HG02759 (cell line): ENCODE measurements at regions not wholly inside any gene's neighbourhood (a gene's known extent, or its start where the extent isn't known, plus 50 kb on each side); places are given as distances from the start of the nearest gene placed in this dataset.

Experiments used
- ATAC-seq: cut with Tn5 transposase; IDR thresholded peaks from one replicate; pipeline ENCODE4 v1.9.1; 2021; ENCODE audit warnings: mild to moderate bottlenecking, moderate library complexity; ENCODE audit not compliant: unreplicated experiment

DNA sequence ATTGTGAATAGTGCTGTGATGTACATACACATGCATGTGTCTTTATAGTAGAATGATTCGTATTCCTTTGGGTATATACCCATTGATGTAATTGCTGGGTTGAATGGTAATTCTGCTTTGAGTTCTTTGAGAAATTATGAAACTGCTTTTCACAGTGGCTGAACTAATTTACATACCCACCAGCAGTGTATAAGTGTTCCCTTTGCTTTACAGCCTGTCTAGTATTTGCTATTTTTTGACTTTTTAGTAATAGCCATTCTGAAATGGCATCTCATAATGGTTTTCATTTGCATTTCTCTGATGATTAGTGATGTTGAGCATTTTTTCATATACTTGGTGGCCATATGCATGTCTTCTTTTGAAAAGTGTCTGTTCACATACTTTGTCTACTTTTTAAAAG lies 54.5 kb upstream of the FAM78B start:
- ATAC-seq, result no peak

DNA sequence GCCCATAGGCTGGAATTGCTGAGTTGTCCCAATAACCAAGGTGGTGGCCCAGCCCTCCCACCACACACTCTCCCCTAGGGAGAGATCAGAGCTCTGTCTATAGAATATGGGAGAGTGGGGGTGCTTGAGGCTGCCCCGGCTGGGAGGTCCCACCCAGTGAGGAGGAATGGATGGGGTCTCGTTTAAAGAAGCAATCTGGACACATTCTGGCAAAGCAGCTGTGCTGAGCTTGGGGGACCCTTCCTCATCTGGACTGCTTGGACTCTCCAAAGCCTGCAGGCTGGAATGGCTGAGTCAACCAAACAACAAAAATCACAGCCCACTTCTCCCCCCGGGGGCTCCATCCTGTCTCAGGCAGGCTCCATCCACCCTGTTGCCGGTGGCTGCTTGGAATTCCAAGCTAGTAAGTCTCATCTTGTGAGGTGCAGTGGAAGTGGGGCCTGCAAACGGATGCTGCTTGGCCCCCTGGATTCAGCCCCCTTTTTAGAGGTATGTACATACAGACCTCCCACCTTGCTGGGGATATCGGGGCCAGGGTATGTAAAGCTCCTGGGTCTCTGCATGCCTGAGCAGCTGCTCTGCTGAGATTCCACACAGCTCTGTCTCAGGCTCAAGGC lies 67.1 kb upstream of the FAM78B start:
- ATAC-seq, result no peak

DNA sequence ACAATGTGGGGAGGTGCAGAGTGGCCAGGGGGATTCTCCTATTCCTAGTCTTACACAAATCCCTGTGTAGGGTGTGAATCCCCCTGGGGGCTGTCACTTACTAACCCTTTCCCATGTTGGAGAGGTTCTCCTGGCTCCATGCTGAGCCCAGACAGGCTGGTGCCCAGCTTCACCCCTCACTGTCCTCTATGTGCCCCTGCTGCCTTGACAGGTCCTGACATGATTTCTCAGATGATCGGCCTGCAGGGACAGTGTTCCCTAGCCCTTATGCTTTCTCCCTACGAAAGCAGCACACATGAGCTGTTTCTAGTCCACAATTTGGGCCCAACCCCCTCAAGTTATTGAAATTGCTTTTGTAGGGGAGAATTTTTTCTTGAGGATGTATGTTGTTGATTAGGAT lies 68.9 kb upstream of the FAM78B start:
- no peak for ATAC-seq

DNA sequence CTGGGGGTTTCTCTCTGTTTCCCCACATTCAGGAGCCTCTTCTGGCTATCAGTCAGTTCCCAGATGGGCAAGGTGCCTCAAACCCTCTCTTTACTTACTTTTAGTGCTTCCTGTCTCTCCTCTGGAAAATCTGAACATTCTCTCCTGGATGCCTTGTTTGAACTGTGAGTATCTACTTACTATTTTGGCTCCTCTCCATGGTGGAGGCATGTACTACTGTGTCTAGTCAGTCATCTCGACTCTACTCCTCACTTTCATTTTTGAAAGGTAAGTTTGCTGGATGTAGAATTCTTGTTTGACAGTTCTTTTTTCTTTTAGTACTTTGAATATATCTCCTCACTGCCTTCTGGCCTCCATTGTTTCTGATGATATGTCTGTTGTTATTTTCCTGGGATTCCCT lies 70.9 kb upstream of the FAM78B start:
- no peak for ATAC-seq

- ATAC-seq, result no peak
Observed at GRCh38 chr1:166253076-166253779, 86.4 kb upstream of the FAM78B start.

GRCh38 chr1:166258017-166258416 lies 91.2 kb upstream of the FAM78B start:
- ATAC-seq, result peak; percentile 52

GRCh38 chr1:166261511-166261910 lies 94.7 kb upstream of the FAM78B start:
- ATAC-seq, result no peak

- ATAC-seq, result no peak
Observed at GRCh38 chr1:166270476-166271150, 103.8 kb upstream of the FAM78B start.

DNA sequence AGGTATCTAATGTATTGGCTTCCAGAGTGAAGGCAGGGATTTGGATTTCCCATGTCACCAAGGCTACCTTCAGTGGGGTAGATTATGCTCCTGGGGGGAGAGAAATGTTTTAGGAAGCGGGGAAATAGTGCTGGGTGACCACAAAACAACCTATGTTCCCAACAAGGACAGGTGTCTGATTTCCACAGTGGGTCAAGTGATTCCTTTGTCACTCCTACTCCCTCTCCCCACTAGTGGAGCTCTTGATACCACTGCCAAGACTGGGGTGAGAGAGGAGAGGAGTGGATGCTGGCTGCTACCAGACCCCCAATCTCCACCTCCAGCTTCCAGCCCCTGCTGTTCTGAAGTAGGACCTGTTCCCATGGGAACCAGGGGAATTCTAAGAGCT lies 104.3 kb upstream of the FAM78B start:
- no peak for ATAC-seq

DNA sequence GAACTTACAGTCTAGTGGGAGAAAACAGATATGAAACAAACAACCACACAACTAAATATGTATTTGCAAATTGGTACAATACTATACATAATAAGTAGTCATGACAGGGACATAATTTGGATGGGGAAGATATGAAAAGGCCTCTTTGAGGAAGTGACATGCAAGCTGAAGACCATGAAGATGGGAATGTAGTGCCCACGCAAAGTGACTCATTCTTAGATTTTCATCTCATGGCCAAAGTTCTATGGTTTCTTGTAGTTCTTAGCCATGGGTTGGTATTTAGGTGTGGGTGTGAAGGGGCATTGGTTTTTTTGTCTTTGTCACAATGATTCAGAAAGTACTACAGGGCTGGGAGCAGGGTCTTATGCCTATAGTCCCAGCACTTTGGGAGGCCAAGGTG lies 105.4 kb upstream of the FAM78B start:
- ATAC-seq, result peak; percentile 90

DNA sequence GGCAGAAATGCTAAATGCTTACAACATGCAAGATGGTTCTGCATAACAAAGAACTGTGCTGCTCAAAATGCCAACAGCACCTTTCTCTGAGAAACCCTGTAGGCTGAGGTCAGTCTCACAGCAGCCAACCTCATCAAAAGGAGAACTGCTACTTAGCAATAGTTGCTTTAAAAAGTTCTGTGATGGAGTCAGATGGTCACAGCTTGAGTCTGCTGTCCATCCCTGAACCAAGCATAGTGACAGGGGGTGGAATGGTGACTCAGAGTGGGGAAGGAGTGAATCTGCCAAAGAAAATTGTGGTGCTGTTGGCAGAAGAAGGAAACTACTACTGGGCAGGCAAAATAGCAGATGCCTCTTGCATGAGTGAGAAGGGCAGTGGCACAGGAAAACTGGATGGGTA lies 106.0 kb upstream of the FAM78B start:
- ATAC-seq, result peak; percentile 40

- ATAC-seq, result no peak
Observed at GRCh38 chr1:166273618-166274017, 106.8 kb upstream of the FAM78B start.

DNA sequence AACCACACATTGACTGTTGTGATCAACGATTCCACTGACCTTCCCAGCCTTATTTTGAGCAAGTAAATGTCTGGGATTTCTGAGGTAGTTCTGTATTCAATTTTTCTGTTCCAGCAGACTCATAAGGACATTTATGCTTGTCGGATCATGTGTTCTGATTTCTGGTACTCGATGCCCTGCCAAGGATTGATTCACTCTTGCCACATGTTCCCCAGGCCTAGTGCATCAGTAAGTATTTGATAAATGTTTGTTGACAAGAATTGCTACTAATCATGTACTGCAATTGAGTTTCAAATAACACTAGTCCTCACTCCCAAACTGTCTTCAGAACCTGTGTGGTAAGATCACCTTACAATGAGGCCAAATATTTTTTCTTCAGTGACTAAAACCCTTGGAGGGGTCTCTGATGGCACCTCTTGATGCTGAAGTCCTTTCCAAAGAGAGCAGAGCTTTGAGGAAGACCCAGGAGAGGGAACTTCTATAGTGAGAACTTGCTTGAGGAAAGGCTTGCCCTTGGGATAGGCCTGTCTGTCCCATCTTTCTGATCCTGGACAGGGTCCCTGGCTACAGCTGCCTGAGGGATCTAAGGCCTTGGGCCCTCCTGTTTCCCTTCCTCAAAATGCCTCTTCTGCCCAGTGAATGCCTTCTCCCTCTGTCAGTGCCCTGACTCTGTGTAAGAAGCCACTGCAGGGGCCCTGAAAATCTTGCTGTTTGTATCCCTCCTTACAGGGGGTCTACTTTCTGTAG lies 115.8 kb upstream of the FAM78B start:
- no peak for ATAC-seq

DNA sequence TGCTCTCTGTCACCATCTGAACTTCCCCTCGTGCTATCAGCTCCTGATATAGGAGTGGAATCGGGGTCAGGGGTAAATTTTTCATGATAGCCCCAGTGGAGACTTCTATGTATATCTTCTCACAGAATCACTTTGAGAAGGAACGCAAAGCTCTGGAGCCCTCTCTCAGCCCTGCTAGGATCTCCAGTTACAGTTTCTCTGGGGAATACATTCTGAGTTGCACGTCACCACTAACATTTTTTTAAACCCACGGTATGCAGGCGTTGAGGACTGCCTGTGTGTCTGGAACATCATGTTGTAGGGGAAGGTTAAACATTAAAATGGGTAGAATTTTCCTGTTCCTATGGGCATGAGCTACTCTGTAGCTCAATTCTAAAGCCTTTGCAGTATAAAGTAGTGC lies 116.4 kb upstream of the FAM78B start:
- no peak for ATAC-seq

GRCh38 chr1:166283600-166283999 lies 116.8 kb upstream of the FAM78B start:
- no peak for ATAC-seq

DNA sequence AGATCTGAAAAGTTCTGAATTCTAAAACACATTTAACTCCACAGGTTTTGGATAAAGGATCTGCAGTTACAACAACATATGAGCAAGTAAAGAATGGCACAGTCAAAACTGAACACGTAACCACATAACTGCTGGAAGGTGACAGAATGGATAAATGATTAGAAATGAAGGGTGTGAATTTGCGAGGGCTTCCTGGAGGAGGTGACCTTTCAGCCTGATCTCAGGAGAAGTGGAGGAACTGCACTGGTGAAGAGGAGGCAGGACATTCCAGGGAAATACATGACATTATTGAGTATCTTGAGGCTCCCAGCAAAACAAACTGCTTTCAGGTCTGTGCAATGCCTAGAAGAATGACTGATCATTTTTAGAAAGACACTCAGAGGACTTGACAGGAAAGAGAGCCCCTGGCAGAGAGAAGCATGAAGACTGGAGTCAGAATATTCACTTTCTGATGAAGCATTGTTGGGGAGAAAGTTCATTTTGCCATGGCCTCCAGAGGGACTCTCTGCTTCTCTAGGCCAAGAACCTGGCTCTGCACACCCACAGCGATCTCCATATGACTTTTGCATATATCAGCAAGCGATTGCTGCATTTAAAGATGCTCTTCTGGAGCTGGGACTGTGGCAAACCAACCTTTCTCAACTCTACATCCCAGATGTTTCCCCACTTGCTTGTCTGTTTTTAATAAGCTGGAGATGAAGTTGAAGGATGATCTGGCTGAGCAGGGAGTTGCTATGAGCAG lies 122.7 kb upstream of the FAM78B start:
- ATAC-seq, result no peak

- no peak for ATAC-seq
Observed at GRCh38 chr1:166295656-166296055, 128.9 kb upstream of the FAM78B start.

DNA sequence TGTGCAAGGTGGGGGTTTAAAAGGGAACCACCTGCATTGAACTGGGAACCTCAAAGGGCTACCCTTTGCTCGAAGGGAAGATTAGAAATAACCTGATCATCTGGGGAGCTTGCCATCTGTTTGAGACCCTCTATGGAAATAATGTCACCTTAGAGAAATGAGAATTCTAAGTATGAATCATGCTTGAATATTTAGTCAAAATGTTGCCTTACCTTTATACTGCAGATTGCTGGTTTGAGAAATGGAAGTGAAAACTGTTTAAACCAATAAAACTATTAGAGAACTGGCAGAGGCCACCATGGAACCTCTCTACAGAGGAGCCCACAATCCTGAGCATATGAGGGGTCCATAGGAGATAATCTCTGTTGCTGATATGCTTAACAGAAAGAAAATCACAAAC lies 131.2 kb upstream of the FAM78B start:
- ATAC-seq, result peak; percentile 54

DNA sequence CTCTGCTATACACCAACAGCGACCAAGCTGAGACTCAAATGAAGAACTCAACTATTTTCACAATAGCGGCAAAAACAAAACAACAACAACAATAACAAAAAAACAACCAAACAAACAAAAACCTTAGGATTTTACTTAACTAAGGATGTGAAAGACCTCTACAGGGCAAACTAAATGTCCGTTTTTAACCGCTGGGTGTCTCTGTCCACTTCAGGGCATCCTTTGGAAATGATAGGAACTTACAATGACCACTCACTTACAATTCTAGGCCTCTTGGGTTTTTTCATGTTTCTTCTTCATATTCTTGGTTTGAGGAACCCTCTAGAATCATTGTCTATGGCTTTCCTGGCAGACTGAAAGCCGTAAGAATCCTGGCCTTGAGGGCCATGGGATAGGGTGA lies 134.0 kb upstream of the FAM78B start:
- no peak for ATAC-seq

GRCh38 chr1:166302989-166303758 lies 136.4 kb upstream of the FAM78B start:
- ATAC-seq, result no peak
